ENCODE measurements at regions not wholly inside any gene's neighbourhood (a gene's known extent, or its start where the extent isn't known, plus 50 kb on each side); places are given as distances from the start of the nearest gene placed in this dataset.

DNA sequence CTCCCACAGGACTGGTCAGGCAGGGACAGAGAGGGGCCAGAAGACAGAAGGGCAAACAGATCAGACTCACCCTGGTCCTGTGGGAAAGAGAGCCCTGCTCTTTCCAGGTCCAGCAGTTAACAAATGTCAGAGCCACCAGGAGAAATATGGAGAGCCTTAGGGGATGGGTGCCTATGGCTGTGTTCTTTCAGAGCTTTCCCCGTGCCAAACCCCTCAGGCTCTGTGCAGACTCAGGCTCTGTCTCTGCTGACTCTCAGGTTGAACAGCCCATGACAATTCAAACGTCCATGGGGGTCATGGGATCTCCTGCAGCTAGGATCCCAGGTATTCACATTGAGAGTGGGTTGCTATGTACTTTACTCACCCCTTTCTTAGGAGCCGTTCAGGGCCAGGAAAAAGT is 120.8 kb upstream of the ERBB4 start:
- WGBS, 2 donors (ENCODE audit: low coverage in 1 of 2) = 41% methylated on average over 3 of the region's 3 CpGs; no CpG with 5 or more reads in 1 of the 2 donors
- in situ Hi-C loops (cut with MboI; ENCODE audit: low pct_ligation_motif_present in 1 of 4, low pct_unique_long_range_greater_than_20kb in 1 of 4, low sequenced_read_pairs in 3 of 4) = no loop called here

DNA sequence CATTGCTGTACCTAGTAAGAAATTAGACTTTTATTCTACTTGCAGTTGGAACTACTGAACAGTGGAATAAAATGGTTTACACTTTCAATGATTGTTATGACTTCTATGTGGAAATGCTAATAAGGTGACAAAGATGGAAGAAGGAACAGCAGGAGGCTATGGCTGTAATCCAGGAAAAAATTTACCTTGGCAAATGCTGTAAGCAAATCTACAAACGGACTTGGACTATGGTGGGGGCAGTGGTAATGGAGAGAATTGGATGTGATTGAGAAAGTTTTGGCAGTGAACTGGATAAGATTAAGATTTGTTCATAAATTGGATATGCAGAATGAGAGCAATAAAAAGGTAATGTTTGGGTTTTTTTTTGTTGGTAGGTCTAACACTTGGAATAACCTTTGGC is 111.0 kb upstream of the ERBB4 start:
- no peaks in the 10 kb centered on the region for H3K36me3 ChIP-seq
- no peak overlapping the region for H3K27ac ChIP-seq
- no peaks in the 10 kb centered on the region for H3K27me3 ChIP-seq
- TF ChIP-seq POLR2AphosphoS5 (IDR thresholded peaks at IDR 0.05) = no peak
- no peak for TF ChIP-seq POLR2A (IDR thresholded peaks at IDR 0.05)
- TF ChIP-seq, protein P1, sequence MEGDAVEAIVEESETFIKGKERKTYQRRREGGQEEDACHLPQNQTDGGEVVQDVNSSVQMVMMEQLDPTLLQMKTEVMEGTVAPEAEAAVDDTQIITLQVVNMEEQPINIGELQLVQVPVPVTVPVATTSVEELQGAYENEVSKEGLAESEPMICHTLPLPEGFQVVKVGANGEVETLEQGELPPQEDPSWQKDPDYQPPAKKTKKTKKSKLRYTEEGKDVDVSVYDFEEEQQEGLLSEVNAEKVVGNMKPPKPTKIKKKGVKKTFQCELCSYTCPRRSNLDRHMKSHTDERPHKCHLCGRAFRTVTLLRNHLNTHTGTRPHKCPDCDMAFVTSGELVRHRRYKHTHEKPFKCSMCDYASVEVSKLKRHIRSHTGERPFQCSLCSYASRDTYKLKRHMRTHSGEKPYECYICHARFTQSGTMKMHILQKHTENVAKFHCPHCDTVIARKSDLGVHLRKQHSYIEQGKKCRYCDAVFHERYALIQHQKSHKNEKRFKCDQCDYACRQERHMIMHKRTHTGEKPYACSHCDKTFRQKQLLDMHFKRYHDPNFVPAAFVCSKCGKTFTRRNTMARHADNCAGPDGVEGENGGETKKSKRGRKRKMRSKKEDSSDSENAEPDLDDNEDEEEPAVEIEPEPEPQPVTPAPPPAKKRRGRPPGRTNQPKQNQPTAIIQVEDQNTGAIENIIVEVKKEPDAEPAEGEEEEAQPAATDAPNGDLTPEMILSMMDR (IDR thresholded peaks at IDR 0.05) = no peak
- TF ChIP-seq EP300 (IDR thresholded peaks at IDR 0.05; ENCODE audit: low read depth) = no peak
- H3K9me3 ChIP-seq = no peaks in the 10 kb centered on the region
- WGBS, 2 donors (ENCODE audit: low coverage in 1 of 2) = 31 to 34% methylated on average over 1 of the region's 1 CpG
- in situ Hi-C loops (cut with MboI; ENCODE audit: low pct_ligation_motif_present in 1 of 4, low pct_unique_long_range_greater_than_20kb in 1 of 4, low sequenced_read_pairs in 3 of 4) = no loop called here
- H3K4me1 ChIP-seq = no peaks in the 10 kb centered on the region
- no peak overlapping the region for H3K4me3 ChIP-seq
- no peak for DNase-seq
- intact Hi-C loops (cut with DNase I; ENCODE audit: low total_unique reads) = no loop called here

More for the DNA sequence above, 120.8 kb upstream of the ERBB4 start:
- H3K4me1 ChIP-seq = no peaks in the 10 kb centered on the region
- H3K27ac ChIP-seq = no peak overlapping the region
- DNase-seq = no peak
- H3K9me3 ChIP-seq = no peaks in the 10 kb centered on the region
- no peak overlapping the region for H3K4me3 ChIP-seq
- intact Hi-C loops (cut with DNase I; ENCODE audit: low total_unique reads) = no loop called here
- no peaks in the 10 kb centered on the region for H3K27me3 ChIP-seq
- H3K36me3 ChIP-seq = no peaks in the 10 kb centered on the region
- TF ChIP-seq, protein P1 (IDR thresholded peaks at IDR 0.05) = no peak
- TF ChIP-seq POLR2A (IDR thresholded peaks at IDR 0.05) = no peak
- TF ChIP-seq POLR2AphosphoS5 (IDR thresholded peaks at IDR 0.05) = no peak
- no peak for TF ChIP-seq EP300 (IDR thresholded peaks at IDR 0.05; ENCODE audit: low read depth)

DNA sequence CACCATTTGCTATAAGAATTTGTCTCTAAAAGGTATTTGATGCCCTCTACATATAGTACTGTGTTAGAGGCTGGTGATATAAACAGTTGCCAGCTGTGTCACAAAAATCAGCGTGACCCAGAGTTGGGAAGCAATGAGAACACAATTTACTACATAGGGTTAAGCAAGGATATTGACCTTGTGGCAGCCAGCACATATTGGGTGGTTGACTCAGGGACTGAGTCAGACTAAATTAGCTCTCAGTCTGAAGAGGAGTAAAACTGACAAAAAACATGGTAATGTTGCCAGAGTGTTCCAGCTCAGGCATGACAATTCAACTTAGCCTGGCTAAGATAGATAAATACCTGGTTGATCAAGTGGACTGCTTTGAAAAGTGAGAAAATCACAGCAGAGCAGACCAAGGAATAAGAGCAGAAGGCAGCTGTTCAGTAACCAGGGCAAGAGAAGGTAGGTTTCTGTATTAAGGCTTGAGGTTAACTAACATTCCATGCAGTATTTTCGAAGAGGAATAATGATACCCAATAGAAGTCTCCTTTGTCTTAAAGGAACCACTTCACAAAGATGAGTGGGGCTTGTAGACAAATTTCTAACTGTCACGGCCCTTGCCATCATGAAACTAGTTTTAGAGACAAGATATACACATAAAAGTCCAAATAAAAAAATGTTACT is 108.2 kb upstream of the ERBB4 start:
- intact Hi-C loops (cut with DNase I; ENCODE audit: low total_unique reads) (no loop called here), in situ Hi-C loops (cut with MboI; ENCODE audit: low pct_ligation_motif_present in 1 of 4, low pct_unique_long_range_greater_than_20kb in 1 of 4, low sequenced_read_pairs in 3 of 4) (no loop called here)
- no peaks in the 10 kb centered on the region for H3K36me3 ChIP-seq
- TF ChIP-seq POLR2AphosphoS5 (IDR thresholded peaks at IDR 0.05) = no peak
- no peak for TF ChIP-seq POLR2A (IDR thresholded peaks at IDR 0.05)
- TF ChIP-seq EP300 (IDR thresholded peaks at IDR 0.05; ENCODE audit: low read depth) = no peak
- TF ChIP-seq, protein P1 (IDR thresholded peaks at IDR 0.05) = no peak
- no peak overlapping the region for H3K27ac ChIP-seq
- no peaks in the 10 kb centered on the region for H3K4me1 ChIP-seq
- no peaks in the 10 kb centered on the region for H3K27me3 ChIP-seq
- no peaks in the 10 kb centered on the region for H3K9me3 ChIP-seq
- DNase-seq = no peak
- no peak overlapping the region for H3K4me3 ChIP-seq
- WGBS, 2 donors (ENCODE audit: low coverage in 1 of 2) = 31 to 32% methylated on average over 3 of the region's 3 CpGs

DNA sequence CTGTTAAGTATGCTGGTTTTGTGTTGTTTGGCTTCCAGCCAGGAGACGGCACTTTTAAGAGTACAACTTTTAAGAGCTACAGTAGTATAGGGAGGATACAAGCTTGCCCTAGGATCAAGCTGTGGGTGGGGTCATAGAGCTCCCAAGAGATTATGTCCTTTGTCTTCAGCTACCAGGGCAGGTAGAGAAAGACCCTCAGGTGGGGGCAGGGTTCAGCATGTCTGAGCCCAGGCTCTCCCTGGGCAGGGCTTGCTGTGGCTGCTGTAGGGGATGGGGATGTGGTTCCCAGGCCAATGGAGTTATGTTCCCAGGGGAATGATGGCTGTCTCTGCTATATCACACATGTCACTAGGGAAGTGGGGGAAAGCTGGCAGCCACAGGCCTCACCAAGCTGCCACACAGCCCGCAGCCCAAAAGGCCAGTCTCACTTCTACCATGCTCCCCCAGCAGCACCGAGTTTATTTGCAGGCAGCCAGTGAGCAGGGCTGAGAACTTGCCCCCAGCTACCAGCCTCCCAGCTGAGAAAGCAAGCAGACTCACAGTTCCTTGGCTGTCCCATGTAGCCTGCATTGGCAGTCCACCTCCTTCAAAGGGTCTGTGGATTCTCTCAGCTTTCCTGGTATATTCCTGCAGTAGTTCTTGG is 105.7 kb upstream of the ERBB4 start:
- in situ Hi-C loops (cut with MboI; ENCODE audit: low pct_ligation_motif_present in 1 of 4, low pct_unique_long_range_greater_than_20kb in 1 of 4, low sequenced_read_pairs in 3 of 4) (no loop called here), intact Hi-C loops (cut with DNase I; ENCODE audit: low total_unique reads) (no loop called here)
- no peak for DNase-seq
- Histone ChIP-seq H3K36me3 (no peaks in the 10 kb centered on the region), H3K27me3 (no peaks in the 10 kb centered on the region), H3K4me3 (no peak overlapping the region), H3K9me3 (no peaks in the 10 kb centered on the region), H3K4me1 (no peaks in the 10 kb centered on the region), H3K27ac (no peak overlapping the region)
- 60% methylated on average over 3 of the region's 3 CpGs; no CpG with 5 or more reads in 1 of the 2 donors for WGBS, 2 donors (ENCODE audit: low coverage in 1 of 2)
- TF ChIP-seq EP300 (IDR thresholded peaks at IDR 0.05; ENCODE audit: low read depth) (no peak), POLR2AphosphoS5 (IDR thresholded peaks at IDR 0.05) (no peak)

Measured in transverse colon (tissue), 4 donors.